GM21423 (cell line): ENCODE measurements at regions not wholly inside any gene's neighbourhood (a gene's known extent, or its start where the extent isn't known, plus 50 kb on each side); places are given as distances from the start of the nearest gene placed in this dataset.

Experiments used
- ATAC-seq: cut with Tn5 transposase; IDR thresholded peaks from one replicate; pipeline ENCODE4 v1.9.1; 2021; ENCODE audit warnings: mild to moderate bottlenecking, moderate library complexity; ENCODE audit not compliant: unreplicated experiment

DNA sequence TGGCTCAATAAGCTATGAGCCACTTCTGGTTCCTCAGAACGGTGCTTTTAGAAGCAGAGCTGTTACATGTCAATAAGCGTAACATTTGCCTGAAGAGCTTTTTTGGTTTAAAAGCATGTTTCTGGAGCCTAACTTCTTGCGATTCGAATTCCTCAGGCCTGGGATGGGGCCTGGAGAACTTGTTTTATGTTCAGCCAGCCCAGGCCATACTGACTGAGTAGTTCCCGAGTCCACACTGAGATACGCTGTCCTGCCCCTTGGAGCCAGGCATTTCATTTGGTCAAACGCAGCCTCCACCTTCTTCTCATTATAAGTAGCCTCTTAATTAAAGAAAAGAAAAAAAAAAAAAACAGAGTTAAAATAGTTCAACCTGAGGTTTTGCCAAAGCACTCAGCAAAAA lies 260.6 kb upstream of the ANKRD55 start:
- ATAC-seq = no peak

DNA sequence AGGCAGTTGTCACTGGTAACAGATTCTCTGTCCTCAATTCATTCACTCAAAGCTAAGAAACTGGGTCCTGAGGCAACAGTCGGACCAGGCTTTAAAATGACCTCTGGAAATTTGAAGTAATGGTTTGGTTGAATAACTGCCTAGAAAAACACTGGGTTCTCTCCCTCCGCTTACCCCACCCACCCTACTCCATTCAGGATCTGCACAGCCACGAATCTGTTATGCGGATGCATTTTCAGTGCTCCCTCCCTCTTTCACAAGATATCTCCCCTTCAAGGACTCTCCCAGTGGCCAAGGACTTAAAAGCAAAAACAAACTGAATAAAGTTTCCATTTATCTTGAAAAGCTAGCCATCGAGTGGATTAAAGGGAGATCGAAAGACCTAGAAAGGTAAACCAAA lies 260.2 kb upstream of the ANKRD55 start:
- ATAC-seq = no peak

DNA sequence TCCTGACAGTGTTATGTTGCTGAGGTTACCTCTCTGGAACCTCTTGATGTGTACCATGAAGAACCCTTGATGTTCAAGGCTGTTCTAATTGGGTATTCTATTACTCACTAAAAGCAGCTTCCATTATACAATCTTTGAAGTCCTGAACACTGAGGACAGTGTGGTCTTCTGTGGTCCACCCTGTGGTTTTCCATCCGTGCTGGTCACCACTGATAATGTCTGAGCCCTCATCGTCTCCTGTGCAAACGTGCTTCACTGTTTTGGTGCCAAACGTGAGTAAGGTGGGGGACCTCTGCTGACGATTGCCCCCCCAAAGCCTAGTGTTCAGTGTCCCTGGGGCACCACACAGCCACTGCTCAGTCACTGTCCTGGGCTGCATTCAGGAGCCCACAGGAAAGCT lies 259.7 kb upstream of the ANKRD55 start:
- ATAC-seq = no peak

DNA sequence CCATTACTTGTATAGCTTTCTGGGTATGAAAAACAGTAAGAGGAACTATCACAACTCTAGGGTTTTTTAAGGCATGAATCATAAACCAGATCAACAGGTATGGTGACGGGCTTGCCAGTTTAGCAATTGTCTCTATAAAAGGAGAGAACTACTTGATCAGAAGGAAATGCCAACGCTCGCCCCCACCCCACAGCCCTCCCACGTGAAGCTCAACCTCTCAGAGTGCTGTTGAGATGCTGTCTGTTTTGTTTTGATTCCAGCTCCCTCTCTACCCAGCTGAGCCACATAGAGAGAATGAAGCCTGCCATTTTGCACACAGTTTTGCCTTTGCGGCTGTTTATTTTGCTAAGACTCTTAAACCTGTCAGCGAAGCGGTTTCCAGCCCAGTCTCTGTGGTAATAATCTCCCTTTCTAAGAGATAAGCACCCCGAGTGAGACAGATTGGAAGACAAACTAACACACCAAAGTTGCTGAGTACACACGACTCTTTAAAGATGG lies 257.9 kb upstream of the ANKRD55 start:
- ATAC-seq = no peak

DNA sequence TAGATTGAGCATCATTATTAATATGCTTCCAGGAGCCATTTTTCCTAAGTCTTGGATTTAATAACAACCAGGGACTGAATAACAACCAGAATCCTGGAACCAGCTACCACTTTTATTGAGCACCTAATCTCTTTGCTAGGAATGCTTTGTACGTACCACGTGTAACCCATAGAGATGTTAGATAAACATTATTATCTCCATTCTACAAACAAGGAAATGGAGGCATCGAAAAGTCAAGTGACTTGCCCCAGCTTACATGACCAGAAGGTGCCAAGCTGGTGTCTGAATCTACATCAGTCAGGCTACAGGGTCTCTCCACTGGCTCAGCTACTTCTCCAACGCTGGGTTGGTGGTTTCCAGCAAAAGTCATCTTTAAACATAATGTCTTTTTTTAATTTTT lies 256.1 kb upstream of the ANKRD55 start:
- ATAC-seq = no peak

DNA sequence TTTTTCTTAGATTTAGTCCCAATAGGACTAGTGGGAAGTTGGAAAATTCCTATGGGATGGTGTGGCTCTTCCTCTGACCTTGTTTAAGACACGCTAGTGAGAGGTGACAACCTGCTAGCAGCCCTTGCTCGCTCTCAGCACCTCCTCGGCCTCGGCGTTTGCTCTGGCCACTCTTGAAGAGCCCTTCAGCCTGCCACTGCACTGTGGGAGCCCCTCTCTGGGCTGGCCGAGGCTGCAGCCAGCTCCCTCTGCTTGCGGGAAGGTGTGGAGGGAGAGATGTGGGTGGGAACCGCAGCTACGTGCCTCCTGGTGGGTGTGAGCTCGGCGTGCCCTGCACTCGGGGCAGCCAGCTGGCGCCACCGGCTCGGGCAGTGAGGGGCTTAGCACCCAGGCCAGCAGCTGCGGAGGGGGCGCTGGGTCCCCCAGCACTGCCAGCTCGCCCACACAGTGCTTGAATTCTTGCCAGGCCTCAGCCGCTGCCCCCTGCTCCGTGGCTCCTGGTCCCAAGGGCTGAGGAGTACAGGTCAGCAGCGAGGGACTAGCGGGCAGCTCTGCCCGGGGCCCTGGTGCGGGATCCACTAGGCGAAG lies 254.5 kb upstream of the ANKRD55 start:
- ATAC-seq = no peak

DNA sequence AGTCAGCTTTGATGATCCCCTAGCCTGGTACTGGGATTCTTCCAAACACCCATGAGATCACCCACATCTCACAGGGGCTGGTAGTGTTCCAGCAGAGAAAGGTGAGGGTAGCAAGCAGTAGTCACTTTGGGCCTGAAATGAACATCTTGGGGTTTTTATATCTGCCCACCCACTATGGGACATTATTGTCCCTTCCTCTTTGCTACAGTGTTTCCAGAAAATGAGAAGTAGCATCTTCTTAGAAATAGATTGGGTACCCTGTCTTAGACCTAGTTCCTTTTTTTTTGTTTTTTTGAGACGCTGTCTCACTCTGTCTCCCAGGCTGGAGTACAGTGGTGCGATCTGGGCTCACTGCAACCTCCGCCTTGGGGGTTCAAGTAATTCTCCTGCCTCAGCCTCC lies 249.2 kb upstream of the ANKRD55 start:
- no peak for ATAC-seq

DNA sequence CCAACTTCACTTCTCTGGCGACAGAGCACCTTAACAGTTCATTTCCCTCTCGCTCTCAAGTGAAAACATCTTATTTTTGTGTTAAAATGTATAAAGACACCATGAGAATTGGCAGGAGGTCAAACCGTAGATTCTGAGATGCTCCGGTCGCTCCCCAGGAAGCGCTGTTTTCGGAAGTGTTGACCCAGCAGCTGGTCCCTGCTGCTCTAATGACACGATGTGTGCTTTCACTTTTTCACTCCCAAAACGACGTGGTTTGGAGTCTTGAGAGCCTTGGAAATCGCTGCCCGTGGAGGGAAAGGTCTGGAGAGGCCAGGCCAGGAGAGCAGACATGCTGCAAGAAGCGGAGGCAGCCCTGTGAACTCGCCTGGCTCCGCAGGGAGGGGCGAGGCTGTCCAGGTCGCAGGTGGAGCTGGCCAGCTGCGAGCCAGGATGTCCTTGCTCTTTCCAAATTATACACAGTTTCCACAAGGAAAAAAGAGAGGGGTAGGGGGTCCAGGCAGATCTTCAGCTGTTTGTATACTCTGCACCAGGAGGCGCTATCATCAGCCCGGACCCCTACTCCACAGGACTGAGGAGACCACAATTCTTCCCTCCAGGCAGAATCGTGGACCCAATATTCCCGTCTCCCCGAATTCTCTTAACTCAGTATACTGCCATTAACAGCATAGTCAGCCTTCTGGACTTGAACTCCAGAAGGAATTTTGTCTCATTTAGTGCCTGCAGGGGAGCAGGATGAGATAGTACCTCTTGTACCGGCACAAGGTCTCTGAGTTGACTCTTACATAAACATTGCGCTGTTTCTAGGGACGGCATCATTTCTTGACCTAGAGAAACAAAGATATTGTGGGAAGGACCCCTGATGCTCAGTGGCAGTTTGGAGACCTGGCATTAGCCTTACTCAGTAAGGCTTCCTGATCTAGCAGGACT lies 248.6 kb upstream of the ANKRD55 start:
- ATAC-seq = no peak

DNA sequence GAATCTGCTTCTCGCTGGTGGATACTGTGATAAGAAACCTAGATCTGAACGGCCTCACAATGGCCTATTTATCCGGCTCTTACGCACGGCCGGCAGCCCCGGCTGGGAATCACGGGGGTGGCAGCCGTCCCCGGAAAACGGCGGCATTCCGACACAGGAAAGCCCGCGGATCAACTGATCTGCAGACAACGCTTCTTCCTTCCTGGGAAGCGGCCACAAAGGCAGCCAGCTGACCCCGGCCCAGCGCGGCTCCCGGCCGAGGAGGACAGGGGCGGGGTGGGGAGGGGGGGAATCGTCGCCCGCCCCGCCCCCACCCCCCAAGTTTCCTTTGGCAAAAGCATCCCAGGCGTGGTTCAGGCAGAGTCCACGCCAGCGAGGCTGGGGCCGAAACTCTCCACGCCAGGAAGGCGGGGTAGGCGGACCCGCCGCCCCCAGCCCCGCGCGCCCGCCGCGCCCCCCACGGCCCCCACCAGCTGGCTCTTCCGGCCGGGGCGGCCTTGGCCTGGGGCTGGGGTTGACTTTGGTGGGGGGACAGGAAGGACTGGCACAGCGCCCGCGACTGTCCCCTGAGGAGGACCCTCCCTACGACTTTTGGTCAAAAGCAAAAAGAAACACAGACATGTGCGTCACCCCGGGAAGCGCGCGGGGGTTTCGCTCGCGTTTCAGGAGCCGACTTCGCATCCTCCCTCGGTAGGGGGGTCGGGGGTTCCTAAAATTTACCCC lies 247.7 kb upstream of the ANKRD55 start:
- ATAC-seq = no peak

DNA sequence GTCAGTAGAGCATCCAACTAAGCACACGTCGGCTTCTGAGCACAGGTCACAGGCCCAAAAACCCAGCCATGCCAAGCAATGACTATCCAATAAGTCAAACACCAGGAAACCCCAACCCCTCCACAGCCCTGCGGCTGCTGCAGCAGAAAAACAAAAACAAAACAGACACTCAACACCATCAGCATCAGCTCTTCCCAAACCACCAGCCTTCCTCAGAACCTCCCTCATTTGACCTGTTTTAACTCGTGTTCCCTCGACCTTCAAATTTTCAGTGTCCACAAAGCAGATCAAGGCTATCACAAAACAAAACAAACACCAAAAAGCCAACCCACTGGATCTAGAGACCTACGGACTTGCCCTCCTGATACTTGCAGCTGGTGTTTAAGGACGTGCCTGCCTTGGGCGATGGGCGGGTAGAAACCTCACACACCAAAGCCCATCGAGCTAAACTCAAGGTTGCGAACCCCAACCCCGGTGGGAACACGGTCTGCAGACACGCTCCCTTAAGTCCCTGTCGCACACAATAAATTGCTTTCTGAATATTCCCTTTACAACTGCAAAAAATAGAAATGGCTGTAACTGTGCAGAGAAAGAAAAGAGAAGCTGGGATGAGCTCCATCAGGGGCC lies 247.1 kb upstream of the ANKRD55 start:
- ATAC-seq = no peak

DNA sequence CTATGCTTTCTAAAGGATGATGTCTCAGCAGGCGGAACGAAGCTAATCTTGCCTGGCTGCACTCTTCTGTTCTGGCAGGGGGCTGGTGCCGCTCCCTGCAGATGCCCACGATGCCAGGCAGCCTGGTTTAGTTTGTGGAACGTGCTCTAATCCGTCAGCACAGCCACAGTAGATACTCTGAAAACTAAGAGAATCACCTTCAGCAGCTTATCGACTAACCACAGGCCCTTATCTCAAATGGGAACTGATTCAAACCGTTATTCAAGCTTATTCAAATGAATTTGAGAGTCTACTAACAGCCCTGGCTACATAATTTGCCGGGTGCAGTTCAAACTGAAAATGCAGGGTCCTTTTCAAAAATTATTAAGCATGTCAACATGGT lies 246.6 kb upstream of the ANKRD55 start:
- ATAC-seq = no peak

DNA sequence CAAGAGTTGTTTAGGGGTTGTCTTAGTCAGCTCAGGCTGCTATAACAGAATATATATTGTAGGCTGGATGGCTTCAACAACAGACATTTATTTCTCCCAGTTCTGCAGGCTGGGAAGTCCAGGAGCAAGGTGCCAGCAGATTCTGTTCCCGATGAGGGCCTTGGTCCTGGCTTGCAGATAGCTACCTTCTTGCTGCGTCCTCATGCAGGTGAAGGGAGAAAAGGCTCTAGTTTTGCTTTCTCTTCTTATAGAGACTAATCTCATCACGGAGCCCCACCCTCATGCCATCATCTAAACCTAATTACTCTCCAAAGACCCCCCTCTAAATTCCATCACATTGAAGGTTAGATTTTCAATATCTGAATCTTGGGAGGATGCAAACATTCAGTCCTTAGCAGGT lies 246.0 kb upstream of the ANKRD55 start:
- ATAC-seq = no peak

DNA sequence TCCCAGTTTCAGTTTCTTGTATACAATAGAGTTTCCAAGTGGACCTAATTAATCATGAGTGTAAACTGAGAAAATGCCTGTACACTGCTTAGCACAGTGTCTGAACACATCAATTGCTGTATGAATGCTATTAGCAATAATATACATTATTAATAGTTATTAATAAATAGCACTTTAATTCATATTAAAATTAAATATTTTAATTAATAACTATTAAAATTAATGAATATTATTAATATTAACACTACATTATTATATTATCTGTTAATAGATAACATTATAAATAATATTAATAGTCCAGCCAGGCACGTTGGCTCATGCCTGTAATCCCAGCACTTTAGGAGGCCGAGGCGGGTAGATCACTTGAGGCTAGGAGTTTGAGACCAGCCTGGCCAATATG lies 244.9 kb upstream of the ANKRD55 start:
- no peak for ATAC-seq

DNA sequence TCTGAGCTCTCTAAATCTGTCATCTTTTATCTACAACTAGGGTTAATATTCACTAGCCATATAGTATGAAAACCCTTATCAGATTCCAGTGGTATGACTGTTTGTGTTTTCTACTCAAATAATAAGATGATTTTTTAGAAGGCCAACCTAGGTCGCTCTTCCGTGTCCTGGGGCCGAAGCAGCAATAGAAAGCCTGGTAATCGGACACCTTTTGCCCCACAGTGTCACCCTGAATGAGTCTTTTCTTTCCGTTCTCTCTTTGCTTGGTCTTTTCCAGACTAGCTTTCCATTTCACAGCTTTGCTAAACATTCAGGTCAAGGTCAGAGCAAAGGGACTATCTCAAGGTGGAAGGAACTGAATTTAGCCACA lies 243.3 kb upstream of the ANKRD55 start:
- no peak for ATAC-seq

DNA sequence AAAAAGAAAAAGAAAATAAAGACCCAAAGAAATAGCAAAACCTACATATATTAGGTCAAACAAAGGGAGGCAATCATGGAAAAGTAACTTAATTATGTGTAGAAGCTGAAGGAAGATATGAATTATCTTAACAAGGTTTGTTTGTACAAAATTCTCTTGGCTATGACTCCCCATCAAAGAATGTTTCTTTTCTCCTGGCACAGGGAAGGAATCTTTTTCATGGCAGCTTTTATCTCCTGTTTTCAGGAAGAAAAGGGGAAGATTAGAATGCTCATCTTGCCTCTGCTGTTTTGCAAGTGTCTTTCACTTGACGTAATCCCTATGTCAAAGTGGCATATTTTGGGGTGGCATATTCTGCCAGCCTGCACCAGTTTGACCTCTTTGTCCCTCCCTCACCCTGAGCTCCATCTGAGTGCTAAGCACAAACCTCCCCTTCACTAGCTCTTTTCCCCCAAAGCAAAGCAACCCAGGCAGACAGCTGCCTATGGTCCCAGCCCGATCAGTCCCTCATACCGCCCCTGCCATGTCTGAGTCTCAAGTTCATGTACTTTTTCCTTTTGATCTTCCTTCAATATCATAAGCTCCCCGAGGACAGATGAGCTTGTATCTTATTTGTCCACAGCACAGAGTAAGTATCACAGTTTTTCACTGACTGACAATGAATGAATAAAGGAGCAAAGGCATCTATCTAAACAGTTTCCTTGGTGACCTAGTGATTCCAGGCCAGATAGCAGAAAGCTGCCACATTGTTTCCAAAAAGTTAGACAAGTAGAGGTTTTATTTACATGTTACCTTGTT lies 242.8 kb upstream of the ANKRD55 start:
- ATAC-seq = no peak

DNA sequence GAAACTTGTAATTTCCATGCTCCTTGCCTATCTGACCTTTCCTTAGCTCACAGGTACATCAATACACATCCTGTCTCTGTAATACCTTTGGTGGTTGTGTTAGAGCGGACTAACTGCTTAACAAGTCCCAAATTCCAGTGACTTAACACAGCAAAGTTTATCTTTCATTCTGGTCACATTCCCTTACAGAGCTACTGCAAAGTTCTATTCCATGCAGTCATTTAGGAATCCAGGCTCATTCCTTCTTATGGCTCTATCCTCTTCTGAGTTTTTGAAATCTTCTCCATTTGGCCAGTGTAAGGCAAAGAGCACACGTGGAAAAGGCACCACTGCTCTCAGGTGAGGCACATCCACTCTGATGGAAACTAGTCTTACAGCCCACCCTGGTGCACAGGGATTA lies 238.6 kb upstream of the ANKRD55 start:
- no peak for ATAC-seq

DNA sequence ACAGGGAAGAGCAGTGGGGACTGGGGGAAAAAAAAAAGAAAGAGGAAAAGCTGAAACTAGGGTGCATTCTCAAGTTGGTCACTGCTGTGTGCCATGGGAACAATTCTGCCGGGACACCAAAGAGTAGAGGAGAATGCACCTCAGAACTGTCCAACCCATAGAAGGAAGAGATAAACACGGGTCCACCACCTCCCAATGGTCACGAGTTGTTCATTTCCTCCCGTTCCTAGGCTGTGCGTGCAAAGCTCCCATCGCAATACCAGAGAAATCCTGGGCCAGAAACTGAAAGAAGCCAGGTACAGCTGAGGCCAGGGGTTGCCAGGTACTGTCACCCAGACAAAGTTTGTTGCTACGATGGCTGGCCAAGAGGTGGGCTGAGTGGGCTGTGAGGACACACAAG lies 236.9 kb upstream of the ANKRD55 start:
- no peak for ATAC-seq

DNA sequence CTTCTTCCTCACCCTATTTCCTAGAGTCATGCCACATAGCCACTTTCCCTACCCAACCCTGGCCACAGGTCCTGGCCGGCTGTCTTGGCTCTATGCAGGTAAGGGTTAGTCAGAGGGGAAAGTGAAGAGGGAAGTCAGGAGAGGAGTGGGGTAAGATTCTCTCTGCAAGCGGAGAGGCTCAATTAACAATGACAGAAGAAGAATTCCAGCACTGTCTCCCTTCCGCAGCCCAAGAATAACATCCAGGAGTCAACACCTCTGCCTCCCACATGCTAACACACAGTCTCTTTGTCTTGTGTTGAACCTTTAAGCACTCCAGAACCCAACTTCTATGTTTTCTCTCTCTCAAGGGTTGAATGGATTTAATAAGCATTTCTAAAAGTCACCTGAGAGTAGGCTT lies 235.1 kb upstream of the ANKRD55 start:
- ATAC-seq = no peak

DNA sequence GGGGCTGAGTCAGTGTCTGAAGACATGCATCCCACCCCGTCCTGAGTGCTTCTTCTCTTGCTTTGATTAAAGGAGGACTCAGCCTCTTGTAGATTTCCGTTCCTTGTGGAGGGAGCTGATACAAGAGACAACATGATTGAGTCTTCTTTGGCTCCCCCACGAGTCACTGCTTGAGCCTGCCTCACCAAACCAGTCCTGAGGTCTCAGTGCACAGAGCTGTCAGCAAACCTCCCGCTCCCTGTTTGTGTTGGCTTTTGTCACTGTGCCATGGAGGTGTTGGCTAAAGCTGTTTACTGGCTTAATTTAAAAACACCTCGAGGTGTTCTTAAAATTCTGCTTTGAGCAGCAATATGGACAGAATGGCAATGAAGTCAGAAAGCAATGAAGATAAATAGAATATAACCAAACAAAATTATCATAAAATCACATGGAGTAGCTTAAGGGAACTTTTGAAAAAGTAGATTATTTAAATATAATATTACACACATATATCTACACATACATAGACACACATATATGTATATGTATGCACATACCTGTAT lies 234.1 kb upstream of the ANKRD55 start:
- ATAC-seq = no peak

DNA sequence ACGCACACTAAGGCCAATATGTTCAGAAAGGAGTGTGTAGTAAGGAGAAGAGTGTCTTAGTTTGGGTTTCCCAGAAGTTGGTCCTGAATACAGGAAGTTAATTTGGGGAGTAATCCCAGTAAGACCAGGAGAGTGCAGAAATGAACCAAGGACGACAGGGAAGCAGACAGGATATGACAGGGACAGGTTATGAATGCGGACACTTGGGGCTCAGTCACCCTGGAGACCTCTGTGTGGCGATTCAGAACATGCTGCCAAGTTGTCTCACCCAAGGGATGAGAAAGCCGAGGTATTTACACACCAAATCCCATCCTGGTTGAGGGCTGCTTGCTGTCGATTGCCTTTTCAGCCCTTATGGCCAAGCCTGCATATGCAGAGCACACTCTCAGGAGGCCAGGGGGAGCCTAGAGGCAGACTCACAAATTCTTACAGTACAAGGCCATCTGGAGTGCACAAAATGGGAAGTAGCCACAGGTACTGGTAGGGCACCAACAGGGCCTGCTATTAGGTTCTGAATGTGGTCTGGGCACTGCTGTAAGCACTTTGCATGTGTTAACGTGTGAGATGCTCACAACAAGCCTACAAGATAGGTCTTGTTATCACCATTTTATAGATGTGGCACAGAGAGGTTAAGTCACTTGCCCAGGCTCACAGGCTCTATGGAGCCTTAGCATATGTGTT lies 233.1 kb upstream of the ANKRD55 start:
- no peak for ATAC-seq
